Coronary artery (tissue), 2 donors: ENCODE measurements at regions not wholly inside any gene's neighbourhood (a gene's known extent, or its start where the extent isn't known, plus 50 kb on each side); places are given as distances from the start of the nearest gene placed in this dataset.

Experiments used
- DNase-seq: peaks from one replicate; pipeline ENCODE4 v3.0.0-alpha.2; 2017; ENCODE audit warnings: low spot score
- H3K27ac ChIP-seq, 2 donors: fragments of 200-600 bp; sonication (generic); one replicate each; pipeline ENCODE4 v1.5.1; 2016 to 2019
- H3K4me3 ChIP-seq: fragments of 200-600 bp; sonication (generic); 2 replicates; pipeline ENCODE4 v1.5.1; 2016; ENCODE audit warnings: mild to moderate bottlenecking, moderate library complexity
- CTCF ChIP-seq: fragments of 200-600 bp; sonication (generic); IDR thresholded peaks from one replicate; pipeline ENCODE4 v1.5.1; 2019; ENCODE audit warnings: antibody characterized with exemption

- DNase-seq = no peak
- Histone ChIP-seq H3K27ac (no peak overlapping the region), H3K4me3 (no peak overlapping the region)
- TF ChIP-seq CTCF = no peak
Measured at GRCh38 chr9:28926306-28926705, 1353.0 kb upstream of the C9orf72 start.

GRCh38 chr9:28927691-28928090, 1354.4 kb upstream of the C9orf72 start:
- TF ChIP-seq CTCF = no peak
- Histone ChIP-seq H3K27ac (no peak overlapping the region), H3K4me3 (no peak overlapping the region)
- DNase-seq = no peak

- H3K4me3 ChIP-seq = no peak overlapping the region
- no peak overlapping the region for H3K27ac ChIP-seq
- TF ChIP-seq CTCF = no peak
- DNase-seq = no peak
Measured at GRCh38 chr9:28929433-28929832, 1356.2 kb upstream of the C9orf72 start.

DNA sequence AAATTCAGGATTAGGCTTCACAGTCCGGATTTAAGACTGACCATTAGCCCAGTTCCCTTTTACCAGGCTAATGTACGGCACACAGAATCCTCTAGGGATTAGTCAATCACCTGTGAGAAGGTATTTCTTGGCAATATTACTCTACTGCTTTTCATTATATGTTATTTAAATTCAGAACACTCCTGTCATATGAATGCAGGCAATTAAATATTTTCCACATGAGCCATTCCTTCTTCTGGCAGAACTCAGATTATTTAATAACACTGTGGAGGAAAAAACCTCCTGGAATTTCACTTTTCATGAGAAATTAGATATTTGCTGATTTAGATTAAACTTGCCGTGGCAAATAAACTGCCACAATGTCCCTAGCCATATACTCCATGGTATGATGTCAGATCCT, 1357.5 kb upstream of the C9orf72 start:
- TF ChIP-seq CTCF = no peak
- Histone ChIP-seq H3K27ac (no peak overlapping the region), H3K4me3 (no peak overlapping the region)
- DNase-seq = no peak

DNA sequence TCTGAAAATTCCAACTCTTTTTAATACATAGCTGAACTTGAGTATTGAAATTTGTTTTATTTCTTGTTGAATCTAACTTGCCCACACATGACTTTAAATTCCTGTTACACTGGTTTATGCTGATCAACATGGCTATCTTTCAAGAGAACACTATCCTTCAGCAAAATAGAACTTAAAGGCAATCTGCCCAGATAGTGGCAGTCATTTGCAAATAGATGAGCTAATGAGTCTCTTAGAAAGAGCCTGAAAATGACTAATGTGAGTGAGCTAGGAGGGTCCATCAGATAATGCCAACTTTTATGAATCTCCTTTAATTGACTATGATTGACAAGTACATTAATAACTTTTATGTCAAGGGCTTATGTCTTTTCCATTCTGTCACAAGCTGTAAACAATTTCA, 1360.8 kb upstream of the C9orf72 start:
- Histone ChIP-seq H3K4me3 (no peak overlapping the region), H3K27ac (no peak overlapping the region)
- TF ChIP-seq CTCF = no peak
- no peak for DNase-seq

GRCh38 chr9:28938981-28939380, 1365.7 kb upstream of the C9orf72 start:
- H3K27ac ChIP-seq = no peak overlapping the region
- no peak for DNase-seq
- TF ChIP-seq CTCF = no peak
- no peak overlapping the region for H3K4me3 ChIP-seq

GRCh38 chr9:28941856-28942255, 1368.6 kb upstream of the C9orf72 start:
- TF ChIP-seq CTCF = no peak
- no peak overlapping the region for H3K27ac ChIP-seq
- no peak overlapping the region for H3K4me3 ChIP-seq
- DNase-seq = no peak
